ENCODE measurements at regions not wholly inside any gene's neighbourhood (a gene's known extent, or its start where the extent isn't known, plus 50 kb on each side); places are given as distances from the start of the nearest gene placed in this dataset.
"Not testable (repeated sequence)": the region's sequence is repeated elsewhere in the genome, so short reads cannot be mapped to it uniquely, and the experiment has no call there.

GRCh38 chr5:66234241-66234640, 90.1 kb downstream of the SREK1 start:
- DNase-seq, result no peak

- no peak for DNase-seq
These were observed 94.3 kb downstream of the SREK1 start for GRCh38 chr5:66238435-66238834.

GRCh38 chr5:66239034-66239433, 94.9 kb downstream of the SREK1 start:
- DNase-seq, result no peak

- no peak for DNase-seq
These were observed 97.2 kb downstream of the SREK1 start for GRCh38 chr5:66241136-66241825.

GRCh38 chr5:66242050-66242715, 98.1 kb downstream of the SREK1 start:
- no peak for DNase-seq

GRCh38 chr5:66246608-66247007, 102.5 kb downstream of the SREK1 start:
- DNase-seq, result no peak

- DNase-seq, result no peak
These were observed 103.3 kb downstream of the SREK1 start for GRCh38 chr5:66247176-66247960.

GRCh38 chr5:66248874-66249273, 104.8 kb downstream of the SREK1 start:
- DNase-seq, result no peak

GRCh38 chr5:66249920-66250319, 105.8 kb downstream of the SREK1 start:
- no peak for DNase-seq

GRCh38 chr5:66252849-66253248, 108.7 kb downstream of the SREK1 start:
- DNase-seq, result no peak

GRCh38 chr5:66255714-66256113, 111.6 kb downstream of the SREK1 start:
- no peak for DNase-seq

GRCh38 chr5:66273121-66273520, 129.0 kb downstream of the SREK1 start:
- no peak for DNase-seq

GRCh38 chr5:66276986-66277385, 132.9 kb downstream of the SREK1 start:
- no peak for DNase-seq

GRCh38 chr5:66277981-66278380, 133.9 kb downstream of the SREK1 start:
- no peak for DNase-seq

GRCh38 chr5:66281294-66281693, 137.2 kb downstream of the SREK1 start:
- no peak for DNase-seq

- no peak for DNase-seq
These were observed 140.7 kb downstream of the SREK1 start for GRCh38 chr5:66284588-66285342.

GRCh38 chr5:66285343-66285922, 141.3 kb downstream of the SREK1 start:
- DNase-seq, result no peak

GRCh38 chr5:66291771-66292170, 147.7 kb downstream of the SREK1 start:
- no peak for DNase-seq

- not testable (repeated sequence) for DNase-seq
These were observed 149.8 kb downstream of the SREK1 start for GRCh38 chr5:66293851-66294250.

- DNase-seq, result no peak
These were observed 155.4 kb downstream of the SREK1 start for GRCh38 chr5:66299463-66299862.

- no peak for DNase-seq
These were observed 158.2 kb downstream of the SREK1 start for GRCh38 chr5:66302344-66302743.

GRCh38 chr5:66306105-66306843, 162.2 kb downstream of the SREK1 start:
- DNase-seq, result peak; percentile 23

All from NCI-H1105 (cell line).